Left hindlimb (tissue), 1 donor: ENCODE measurements at regions not wholly inside any gene's neighbourhood (a gene's known extent, or its start where the extent isn't known, plus 50 kb on each side); places are given as distances from the start of the nearest gene placed in this dataset.

ENCODE experiments used
- DNase-seq: peaks from one replicate; pipeline ENCODE4 v3.0.0-alpha.2; 2018

DNA sequence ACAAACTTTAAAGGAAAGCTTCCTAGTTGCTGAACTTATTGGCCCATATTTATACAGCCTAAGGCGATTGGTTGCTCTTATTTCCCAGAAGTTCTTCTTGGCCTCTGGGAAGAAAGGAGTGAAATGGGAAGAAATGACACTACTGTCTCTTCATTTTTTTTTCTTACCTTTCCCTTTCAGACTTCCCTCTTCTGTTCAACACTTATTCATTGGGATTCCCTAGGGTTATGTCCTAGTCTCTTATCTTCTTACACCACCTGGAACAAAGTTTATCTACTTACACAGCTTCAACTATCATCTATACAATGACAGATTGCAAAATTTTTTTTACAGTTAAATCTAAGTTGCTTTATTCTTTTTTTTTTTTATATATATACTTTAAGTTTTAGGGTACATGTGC is 68.0 kb downstream of the SNX12 start:
- DNase-seq = no peak

DNA sequence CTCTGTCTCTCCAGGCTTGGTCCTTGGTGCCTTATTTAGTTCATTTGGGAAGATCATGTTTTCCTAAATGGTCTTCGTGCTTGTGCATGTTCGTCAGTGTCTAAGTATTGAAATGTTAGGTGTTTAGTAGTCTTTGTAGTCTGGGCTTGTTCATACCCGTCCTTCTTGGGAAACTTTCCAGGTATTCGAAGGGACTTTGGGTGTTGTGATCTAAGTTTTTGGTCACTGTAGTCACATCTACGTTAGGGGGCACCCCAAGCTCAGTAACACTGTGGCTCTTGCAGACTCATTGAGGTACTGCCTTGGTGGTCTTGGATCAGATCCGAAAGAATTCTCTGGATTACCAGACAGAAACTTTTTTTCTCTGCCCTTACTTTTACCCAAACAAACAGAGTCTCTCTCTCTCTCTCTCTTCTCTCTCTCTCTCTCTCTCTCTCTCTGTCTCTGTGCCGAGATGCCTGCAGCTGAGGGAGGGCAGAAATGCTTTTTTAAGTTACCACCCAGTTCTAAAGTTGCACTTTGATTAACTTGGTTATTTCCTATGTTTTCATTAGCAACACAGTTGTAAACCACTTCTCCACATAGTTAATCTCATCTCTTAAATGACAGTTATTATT is 67.6 kb upstream of the SLC7A3 start:
- peak; percentile 49 for DNase-seq

DNA sequence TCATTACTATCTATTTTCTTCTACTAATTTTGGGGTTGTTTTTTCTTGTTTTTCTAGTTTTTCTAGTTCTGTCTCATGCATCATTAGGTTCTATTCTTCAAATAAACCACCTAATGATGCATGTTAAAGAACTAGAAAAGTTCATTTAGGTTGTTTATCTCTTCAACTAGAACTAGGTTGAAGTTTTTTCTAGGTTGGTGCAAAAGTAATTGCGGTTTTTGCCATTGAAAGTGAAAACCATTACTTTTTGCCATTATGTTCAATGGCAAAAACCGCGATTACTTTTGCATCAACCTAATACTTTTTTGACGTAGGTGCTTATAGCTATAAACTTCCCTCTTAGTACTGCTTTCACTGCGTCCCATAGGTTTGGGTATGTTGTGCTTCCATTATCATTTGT is 64.4 kb upstream of the SLC7A3 start:
- no peak for DNase-seq

DNA sequence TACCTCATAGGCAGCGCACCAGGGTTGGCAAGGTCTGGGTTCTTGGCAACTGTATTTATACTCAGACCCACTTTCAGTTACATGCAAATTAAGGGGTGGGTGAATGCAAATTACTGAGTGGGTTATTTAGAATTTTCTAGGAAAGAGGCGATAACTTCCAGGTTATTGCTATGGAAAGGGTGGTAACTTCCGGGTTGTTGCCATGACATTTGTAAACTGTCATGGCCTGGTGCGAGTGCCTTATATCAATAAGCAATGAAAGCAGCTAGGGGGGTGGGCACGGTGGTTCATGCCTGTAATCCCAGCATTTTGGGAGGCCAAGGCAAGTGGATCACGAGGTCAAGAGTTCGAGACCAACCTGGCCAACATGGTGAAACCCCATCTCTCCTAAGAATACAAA is 57.5 kb upstream of the SLC7A3 start:
- no peak for DNase-seq
